TTC549 (cell line): ENCODE measurements at regions not wholly inside any gene's neighbourhood (a gene's known extent, or its start where the extent isn't known, plus 50 kb on each side); places are given as distances from the start of the nearest gene placed in this dataset.
"Not testable (repeated sequence)": the region's sequence is repeated elsewhere in the genome, so short reads cannot be mapped to it uniquely, and the experiment has no call there.

Experiments used
- FAIRE-seq: peaks from 2 replicates; lab custom pipeline; 2012; peaks lifted over from hg19 to GRCh38; lab: Jason Lieb, UNC

- FAIRE-seq: no peak
Observed at GRCh38 chr13:75175575-75175974, 306.4 kb downstream of the TBC1D4 start.

GRCh38 chr13:75175097-75175496, 306.9 kb downstream of the TBC1D4 start:
- FAIRE-seq: not testable (repeated sequence)

GRCh38 chr13:75174481-75174880, 307.5 kb downstream of the TBC1D4 start:
- FAIRE-seq: no peak

- FAIRE-seq: no peak
Observed at GRCh38 chr13:75173457-75174356, 308.3 kb downstream of the TBC1D4 start.

GRCh38 chr13:75170311-75170710, 311.7 kb downstream of the TBC1D4 start:
- no peak for FAIRE-seq

GRCh38 chr13:75165543-75166230, 316.3 kb downstream of the TBC1D4 start:
- no peak for FAIRE-seq

GRCh38 chr13:75161804-75162203, 320.2 kb downstream of the TBC1D4 start:
- FAIRE-seq: no peak

- no peak for FAIRE-seq
Observed at GRCh38 chr13:75160984-75161383, 321.0 kb downstream of the TBC1D4 start.

- FAIRE-seq: no peak
Observed at GRCh38 chr13:75154331-75154730, 327.6 kb downstream of the TBC1D4 start.

- no peak for FAIRE-seq
Observed at GRCh38 chr13:75153834-75154233, 328.1 kb downstream of the TBC1D4 start.

GRCh38 chr13:75153386-75153785, 328.6 kb downstream of the TBC1D4 start:
- no peak for FAIRE-seq

GRCh38 chr13:75151081-75151643, 330.8 kb downstream of the TBC1D4 start:
- no peak for FAIRE-seq

GRCh38 chr13:75149776-75150175, 332.2 kb downstream of the TBC1D4 start:
- FAIRE-seq: no peak

GRCh38 chr13:75147946-75148345, 334.0 kb downstream of the TBC1D4 start:
- FAIRE-seq: no peak

- no peak for FAIRE-seq
Observed at GRCh38 chr13:75146436-75146835, 335.5 kb downstream of the TBC1D4 start.

- FAIRE-seq: no peak
Observed at GRCh38 chr13:75145927-75146326, 336.0 kb downstream of the TBC1D4 start.

GRCh38 chr13:75139291-75139690, 342.7 kb downstream of the TBC1D4 start:
- FAIRE-seq: no peak

- FAIRE-seq: no peak
Observed at GRCh38 chr13:75137911-75138571, 343.9 kb downstream of the TBC1D4 start.

GRCh38 chr13:75136151-75136550, 345.8 kb downstream of the TBC1D4 start:
- no peak for FAIRE-seq

- FAIRE-seq: no peak
Observed at GRCh38 chr13:75135325-75135825, 346.6 kb downstream of the TBC1D4 start.

GRCh38 chr13:75132701-75133695, 349.0 kb downstream of the TBC1D4 start:
- FAIRE-seq: no peak
